IMR-90 (cell line): ENCODE measurements at regions not wholly inside any gene's neighbourhood (a gene's known extent, or its start where the extent isn't known, plus 50 kb on each side); places are given as distances from the start of the nearest gene placed in this dataset.

Experiments used
- ATAC-seq: fragments of 200-7000 bp; cut with Tn5 transposase; 2 replicates; pipeline ENCODE4 v1.9.1; 2020; ENCODE audit warnings: low read depth, mild to moderate bottlenecking, moderate library complexity
- BruUV-seq: library from RNA; stranded (reverse); fragments of 400-500 nt; replicated peaks from 2 replicates; lab custom pipeline; 2021; lab: Mats Ljungman, UMichigan
- CTCF ChIA-PET: fragments of 300-600 bp; formaldehyde crosslinking; extraction: SDS; loops from one replicate; lab custom pipeline; 2021; ENCODE audit warnings: antibody characterized with exemption; lab: Yijun Ruan, JAX
- POLR2A ChIA-PET: fragments of 300-600 bp; sonication (Branson Sonifier 250); formaldehyde crosslinking; loops from one replicate; lab custom pipeline; 2022; ENCODE audit warnings: antibody characterized with exemption; ENCODE audit not compliant: unreplicated experiment; lab: Charles Lee
- DNase-seq: peaks from one replicate; pipeline ENCODE4 v3.0.0; 2013
- H2AFZ ChIP-seq: replicated peaks from 2 replicates; pipeline ENCODE3; 2013; ENCODE audit warnings: low read length, mild to moderate bottlenecking; ENCODE audit not compliant: poor library complexity
- H2AK5ac ChIP-seq: 2 replicates; pipeline ENCODE4 v1.6.1; 2013; ENCODE audit warnings: low read depth, low read length, inconsistent platforms
- H2AK9ac ChIP-seq: replicated peaks from 2 replicates; pipeline ENCODE3; 2013; ENCODE audit warnings: mild to moderate bottlenecking, low read depth, low read length, moderate library complexity; ENCODE audit not compliant: poor library complexity
- H2BK120ac ChIP-seq: 2 replicates; pipeline ENCODE4 v1.6.1; 2013; ENCODE audit warnings: low read depth, low read length, inconsistent platforms
- H2BK15ac ChIP-seq: 3 replicates; pipeline ENCODE4 v1.6.1; 2013; ENCODE audit warnings: low read depth, low read length, inconsistent platforms
- H2BK20ac ChIP-seq: 2 replicates; pipeline ENCODE4 v1.6.1; 2013; ENCODE audit warnings: low read depth, mild to moderate bottlenecking, inconsistent platforms, low read length, moderate library complexity
- H2BK5ac ChIP-seq: 2 replicates; pipeline ENCODE4 v1.6.1; 2013; ENCODE audit warnings: mild to moderate bottlenecking, low read depth, low read length, inconsistent platforms; ENCODE audit not compliant: poor library complexity, severe bottlenecking
- H3K14ac ChIP-seq: replicated peaks from 2 replicates; pipeline ENCODE4 v1.6.1; 2013; ENCODE audit warnings: low read depth, low read length, inconsistent platforms
- H3K18ac ChIP-seq: 2 replicates; pipeline ENCODE4 v1.6.1; 2013; ENCODE audit warnings: low read depth, low read length, control low read depth
- H3K23ac ChIP-seq: 2 replicates; pipeline ENCODE4 v1.6.1; 2013; ENCODE audit warnings: low read depth, low read length, inconsistent platforms
- H3K27ac ChIP-seq: 2 replicates; pipeline ENCODE4 v1.5.1; 2013; ENCODE audit warnings: mild to moderate bottlenecking, control low read depth, low read length; ENCODE audit not compliant: insufficient read depth
- H3K27me3 ChIP-seq: 2 replicates; pipeline ENCODE4 v1.6.1; 2013; ENCODE audit warnings: low read length; ENCODE audit not compliant: control insufficient read depth, insufficient read depth
- H3K36me3 ChIP-seq: 2 replicates; pipeline ENCODE4 v1.6.1; 2013; ENCODE audit warnings: low read length, mixed read lengths; ENCODE audit not compliant: control insufficient read depth, insufficient read depth
- H3K4ac ChIP-seq: 2 replicates; pipeline ENCODE4 v1.6.1; 2013; ENCODE audit warnings: low read depth, low read length, inconsistent platforms
- H3K4me1 ChIP-seq: 2 replicates; pipeline ENCODE4 v1.6.1; 2013; ENCODE audit warnings: low read length, mixed read lengths; ENCODE audit not compliant: control insufficient read depth, insufficient read depth
- H3K4me2 ChIP-seq: 2 replicates; pipeline ENCODE4 v1.6.1; 2013; ENCODE audit warnings: low read depth, mild to moderate bottlenecking, control low read depth, low read length, moderate library complexity
- H3K4me3 ChIP-seq: 2 replicates; pipeline ENCODE4 v1.5.1; 2013; ENCODE audit warnings: low read depth, mild to moderate bottlenecking, control low read depth, low read length, moderate library complexity; ENCODE audit not compliant: insufficient read depth
- H3K56ac ChIP-seq: 2 replicates; pipeline ENCODE4 v1.6.1; 2013; ENCODE audit warnings: low read length, inconsistent platforms; ENCODE audit not compliant: insufficient read depth; ENCODE audit errors: extremely low read depth
- H3K79me1 ChIP-seq, 2 experiments: 2 replicates each; pipeline ENCODE4 v1.6.1; 2013; ENCODE audit warnings: low read length in 2 of 2, inconsistent platforms in 1 of 2, low read depth in 1 of 2
- H3K9ac ChIP-seq: 2 replicates; pipeline ENCODE4 v1.6.1; 2013; ENCODE audit warnings: low read depth, low read length, control low read depth
- H3K9me1 ChIP-seq: 2 replicates; pipeline ENCODE4 v1.6.1; 2013; ENCODE audit warnings: low read length, inconsistent platforms; ENCODE audit not compliant: insufficient read depth
- H3K9me3 ChIP-seq: 2 replicates; pipeline ENCODE4 v1.6.1; 2013; ENCODE audit warnings: low read length; ENCODE audit not compliant: control insufficient read depth, insufficient read depth
- H4K20me1 ChIP-seq: 2 replicates; pipeline ENCODE4 v1.6.1; 2013; ENCODE audit warnings: low read length, inconsistent platforms; ENCODE audit not compliant: insufficient read depth
- H4K5ac ChIP-seq: 2 replicates; pipeline ENCODE4 v1.6.1; 2013; ENCODE audit warnings: mild to moderate bottlenecking, low read depth, low read length, control low read depth
- H4K8ac ChIP-seq, 2 experiments: 2 replicates each; pipeline ENCODE4 v1.6.1; 2013; ENCODE audit warnings: low read depth in 2 of 2, low read length in 2 of 2, control low read depth in 1 of 2, inconsistent platforms in 1 of 2
- H4K91ac ChIP-seq: 2 replicates; pipeline ENCODE4 v1.6.1; 2013; ENCODE audit warnings: low read depth, low read length, inconsistent platforms; ENCODE audit not compliant: insufficient read depth
- BHLHE40 ChIP-seq: fragments of 150-350 bp; IDR thresholded peaks from 2 replicates; pipeline ENCODE4 v1.6.1; 2016; ENCODE audit warnings: mild to moderate bottlenecking, low read depth, low read length
- CEBPB ChIP-seq: IDR thresholded peaks from 2 replicates; pipeline ENCODE4 v1.6.1; 2012; ENCODE audit warnings: low read depth, low read length, improper control_type of control experiment
- CTCF ChIP-seq: conservative IDR thresholded peaks from 2 replicates; pipeline ENCODE4 v1.5.1; 2012; ENCODE audit warnings: mild to moderate bottlenecking, low read depth, low read length, improper control_type of control experiment
- FOS ChIP-seq: fragments of 150-350 bp; IDR thresholded peaks from 2 replicates; pipeline ENCODE4 v1.6.1; 2016; ENCODE audit warnings: low read depth, low read length
- MAFK ChIP-seq: IDR thresholded peaks from 2 replicates; pipeline ENCODE4 v1.6.1; 2012; ENCODE audit warnings: low read depth, low read length, improper control_type of control experiment
- MXI1 ChIP-seq: IDR thresholded peaks from 2 replicates; pipeline ENCODE4 v1.6.1; 2012; ENCODE audit warnings: low read depth, mild to moderate bottlenecking, low read length, moderate library complexity, borderline replicate concordance
- NFE2L2 ChIP-seq: fragments of 150-350 bp; IDR thresholded peaks from 2 replicates; pipeline ENCODE4 v1.6.1; 2016; ENCODE audit warnings: low read depth, mild to moderate bottlenecking, low read length
- POLR2A ChIP-seq: IDR thresholded peaks from 2 replicates; pipeline ENCODE4 v1.6.1; 2012; ENCODE audit warnings: mild to moderate bottlenecking, low read depth, low read length
- RAD21 ChIP-seq: IDR thresholded peaks from 2 replicates; pipeline ENCODE4 v1.6.1; 2012; ENCODE audit warnings: low read length, improper control_type of control experiment
- RCOR1 ChIP-seq: IDR thresholded peaks from 2 replicates; pipeline ENCODE4 v1.6.1; 2012; ENCODE audit warnings: mild to moderate bottlenecking, low read length, improper control_type of control experiment; ENCODE audit not compliant: insufficient replicate concordance
- RFX5 ChIP-seq: IDR thresholded peaks from 2 replicates; pipeline ENCODE4 v1.8.0; 2012; ENCODE audit warnings: low read depth, mild to moderate bottlenecking, low read length, moderate library complexity
- SMC3 ChIP-seq: fragments of 150-350 bp; IDR thresholded peaks from 2 replicates; pipeline ENCODE4 v1.6.1; 2016; ENCODE audit warnings: low read depth, mild to moderate bottlenecking, antibody characterized with exemption, low read length, moderate library complexity
- WGBS, 2 experiments: methylation state at CpG; one replicate each; pipeline versions ENCODE4 v1.1.5 to v1.1.7; 2013; ENCODE audit warnings: missing lambda C conversion rate in 2 of 2; ENCODE audit not compliant: insufficient read length in 1 of 2; ENCODE audit errors: extremely low coverage in 2 of 2; 5-methylcytosine and 5-hydroxymethylcytosine counted together
- dilution Hi-C: fragments of 300-500 bp; cut with HindIII; formaldehyde crosslinking; loops from one replicate; pipeline ENCODE4 v1.14.3; 2018; ENCODE audit warnings: low sequenced_read_pairs; ENCODE audit not compliant: unreplicated experiment
- in situ Hi-C: fragments of 300-500 bp; cut with MboI; formaldehyde crosslinking; loops from 3 replicates; pipeline ENCODE4 v1.14.3; 2019; ENCODE audit warnings: low sequenced_read_pairs, inconsistent platforms, mixed read lengths
- intact Hi-C: fragments of 100-400 bp; cut with micrococcal nuclease; formaldehyde crosslinking; loops from 2 replicates; pipeline ENCODE4 v1.10.0; 2022

GRCh38 chrX:139178980-139179379 lies 351.6 kb upstream of the F9 start:
- no peak overlapping the region for H4K5ac ChIP-seq
- no peak overlapping the region for H3K27ac ChIP-seq
- POLR2A ChIA-PET = no interaction called here
- H3K9me1 ChIP-seq = no peaks in the 10 kb centered on the region
- no peak overlapping the region for H3K14ac ChIP-seq
- no peaks in the 10 kb centered on the region for H3K4me1 ChIP-seq
- no peak overlapping the region for H2BK20ac ChIP-seq
- no peaks in the 10 kb centered on the region for H4K20me1 ChIP-seq
- DNase-seq = no peak
- no peak overlapping the region for H3K4me2 ChIP-seq
- H3K9ac ChIP-seq = no peak overlapping the region
- no peaks in the 10 kb centered on the region for H3K36me3 ChIP-seq
- no peak overlapping the region for H3K4ac ChIP-seq
- no peak overlapping the region for H3K4me3 ChIP-seq
- no peaks in the 10 kb centered on the region for H3K79me1 ChIP-seq
- WGBS, 2 experiments = 50% methylated on average over 1 of the region's 4 CpGs; no CpG with 5 or more reads in 1 of the 2 experiments
- H2BK120ac ChIP-seq = no peak overlapping the region
- H4K91ac ChIP-seq = no peak overlapping the region
- dilution Hi-C loops = no loop called here
- no peak overlapping the region for H2AK5ac ChIP-seq
- no peaks in the 10 kb centered on the region for H3K27me3 ChIP-seq
- no peak for ATAC-seq
- no peak overlapping the region for H3K23ac ChIP-seq
- TF ChIP-seq RAD21 (no peak), MXI1 (no peak), BHLHE40 (no peak), SMC3 (no peak), CTCF (no peak), FOS (no peak), MAFK (no peak), RFX5 (no peak), NFE2L2 (no peak), RCOR1 (no peak), POLR2A (no peak), CEBPB (no peak)
- H2BK15ac ChIP-seq = no peak overlapping the region
- H3K9me3 ChIP-seq = no peaks in the 10 kb centered on the region
- H2BK5ac ChIP-seq = no peak overlapping the region
- no peak overlapping the region for H2AK9ac ChIP-seq
- no peak overlapping the region for H3K18ac ChIP-seq
- CTCF ChIA-PET = no interaction called here
- no peak overlapping the region for H3K56ac ChIP-seq
- in situ Hi-C loops = no loop called here
- no peak overlapping the region for H4K8ac ChIP-seq
- intact Hi-C loops = no loop called here
- BruUV-seq = no TSS peak
- no peak overlapping the region for H2AFZ ChIP-seq
